ENCODE measurements at regions not wholly inside any gene's neighbourhood (a gene's known extent, or its start where the extent isn't known, plus 50 kb on each side); places are given as distances from the start of the nearest gene placed in this dataset.

DNA sequence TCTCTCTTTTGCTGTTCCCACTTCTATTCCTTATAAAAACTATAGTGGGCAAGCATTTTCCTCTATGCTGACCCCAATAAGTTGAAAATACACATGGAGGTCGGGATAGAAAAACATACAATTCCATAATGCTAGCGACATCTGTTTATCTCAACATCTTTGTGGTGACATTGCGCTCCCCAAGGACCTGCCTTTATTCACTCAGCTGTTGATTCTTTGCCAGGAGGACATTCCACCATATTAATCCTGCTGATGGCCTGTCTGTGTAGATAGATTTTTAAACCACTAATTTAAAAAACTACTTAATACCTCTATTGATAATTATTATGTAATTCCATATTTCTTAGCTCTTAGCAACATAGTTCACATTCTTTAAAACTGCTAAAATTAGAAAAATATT is 555.3 kb upstream of the MAP3K7 start:
- TF ChIP-seq, protein P1, sequence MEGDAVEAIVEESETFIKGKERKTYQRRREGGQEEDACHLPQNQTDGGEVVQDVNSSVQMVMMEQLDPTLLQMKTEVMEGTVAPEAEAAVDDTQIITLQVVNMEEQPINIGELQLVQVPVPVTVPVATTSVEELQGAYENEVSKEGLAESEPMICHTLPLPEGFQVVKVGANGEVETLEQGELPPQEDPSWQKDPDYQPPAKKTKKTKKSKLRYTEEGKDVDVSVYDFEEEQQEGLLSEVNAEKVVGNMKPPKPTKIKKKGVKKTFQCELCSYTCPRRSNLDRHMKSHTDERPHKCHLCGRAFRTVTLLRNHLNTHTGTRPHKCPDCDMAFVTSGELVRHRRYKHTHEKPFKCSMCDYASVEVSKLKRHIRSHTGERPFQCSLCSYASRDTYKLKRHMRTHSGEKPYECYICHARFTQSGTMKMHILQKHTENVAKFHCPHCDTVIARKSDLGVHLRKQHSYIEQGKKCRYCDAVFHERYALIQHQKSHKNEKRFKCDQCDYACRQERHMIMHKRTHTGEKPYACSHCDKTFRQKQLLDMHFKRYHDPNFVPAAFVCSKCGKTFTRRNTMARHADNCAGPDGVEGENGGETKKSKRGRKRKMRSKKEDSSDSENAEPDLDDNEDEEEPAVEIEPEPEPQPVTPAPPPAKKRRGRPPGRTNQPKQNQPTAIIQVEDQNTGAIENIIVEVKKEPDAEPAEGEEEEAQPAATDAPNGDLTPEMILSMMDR (IDR thresholded peaks at IDR 0.05), result no peak
- TF ChIP-seq POLR2A (IDR thresholded peaks at IDR 0.05), result no peak

All from breast epithelium (tissue), 3 donors.